ENCODE measurements at regions not wholly inside any gene's neighbourhood (a gene's known extent, or its start where the extent isn't known, plus 50 kb on each side); places are given as distances from the start of the nearest gene placed in this dataset.

- TF ChIP-seq ATF3 (IDR thresholded peaks at IDR 0.05) (no peak), CBX3 (IDR thresholded peaks at IDR 0.05; ENCODE audit: low read depth) (peak; percentile 86; the same call in 1 of the 2 replicates), ZFX (IDR thresholded peaks at IDR 0.05) (peak; percentile 31; the same call in 1 of the 2 replicates), TCF7L2 (IDR thresholded peaks at IDR 0.05; ENCODE audit: borderline replicate concordance, extremely low read depth, insufficient read depth, insufficient read length) (no peak), ELF1 (IDR thresholded peaks at IDR 0.05; ENCODE audit: borderline replicate concordance, low read depth) (no peak), EZH2 (IDR thresholded peaks at IDR 0.05) (no peak), JUND (IDR thresholded peaks at IDR 0.05) (peak; percentile 82), MAX (IDR thresholded peaks at IDR 0.05) (peak; percentile 80), CEBPB (IDR thresholded peaks at IDR 0.05; ENCODE audit: low read depth) (no peak), SP1 (IDR thresholded peaks at IDR 0.05; ENCODE audit: low read depth) (peak; percentile 71; the same call in 1 of the 2 replicates), RAD21 (IDR thresholded peaks at IDR 0.05; ENCODE audit: low read depth) (no peak), POLR2AphosphoS5 (IDR thresholded peaks at IDR 0.05; ENCODE audit: low read depth, low read length) (no peak), EGR1 (IDR thresholded peaks at IDR 0.05; ENCODE audit: low read depth) (peak; percentile 92), SRF (IDR thresholded peaks at IDR 0.05; ENCODE audit: low read depth) (no peak), SIN3A (IDR thresholded peaks at IDR 0.05; ENCODE audit: low read depth) (peak; percentile 67; the same call in 1 of the 2 replicates)
Observed at GRCh38 chr9:108552459-108553040, 303.2 kb downstream of the ACTL7B start (continued).

- BruUV-seq (replicated peaks) = no TSS peak
- peak overlapping the region; percentile 15; the same call in 1 of the 2 replicates for H3K27ac ChIP-seq (ENCODE audit: low read depth, low read length)
- TF ChIP-seq ZNF274 (IDR thresholded peaks at IDR 0.05; ENCODE audit: low read depth, low read length) (no peak), EZH2 (IDR thresholded peaks at IDR 0.05) (no peak), JUND (IDR thresholded peaks at IDR 0.05) (peak; percentile 92), CTCF (IDR thresholded peaks at IDR 0.05 in 2 of 3, conservative IDR thresholded peaks at IDR 0.05 in 1 of 3; ENCODE audit: borderline replicate concordance in 1 of 3, insufficient read depth in 1 of 3, low read depth in 2 of 3, low read length in 2 of 3) (no peak), POLR2A (IDR thresholded peaks at IDR 0.05; ENCODE audit: borderline replicate concordance, extremely low read depth, insufficient read depth, insufficient read length) (no peak), SP1 (IDR thresholded peaks at IDR 0.05; ENCODE audit: low read depth) (peak; percentile 89), CBX3 (IDR thresholded peaks at IDR 0.05; ENCODE audit: low read depth) (no peak), FOSL1 (IDR thresholded peaks at IDR 0.05; ENCODE audit: low read depth) (peak; percentile 95), RAD21 (IDR thresholded peaks at IDR 0.05; ENCODE audit: low read depth) (peak; percentile 38), CEBPB (IDR thresholded peaks at IDR 0.05; ENCODE audit: low read depth) (peak; percentile 91), MAX (IDR thresholded peaks at IDR 0.05) (peak; percentile 65; the same call in 1 of the 2 replicates)
Observed at GRCh38 chr9:108551030-108551841, 304.6 kb downstream of the ACTL7B start.

More at GRCh38 chr9:108551030-108551841, 304.6 kb downstream of the ACTL7B start:
- CTCF ChIA-PET = interaction anchor here (1.0 to 2.2 kb wide), 3 partner anchors 15 to 1126 kb away, joined by 4 to 6 read pairs (median 5); no protein-coding TSS in a partner anchor
- Histone ChIP-seq H3K36me3 (ENCODE audit: control insufficient read depth in 1 of 2, insufficient read depth in 2 of 2, low read length in 2 of 2) (no peaks in the 10 kb centered on the region), H3K9ac (ENCODE audit: low read length) (peak overlapping the region; percentile 27; the same call in 1 of the 2 replicates), H3K27me3 (ENCODE audit: insufficient read depth, low read length) (no peaks in the 10 kb centered on the region), H4K20me1 (ENCODE audit: insufficient read depth) (no peaks in the 10 kb centered on the region), H3K9me3 (ENCODE audit: control insufficient read depth in 1 of 2, insufficient read depth in 1 of 2, low read depth in 1 of 2, low read length in 2 of 2) (no peaks in the 10 kb centered on the region), H3K79me2 (ENCODE audit: insufficient read depth, low read length) (no peaks in the 10 kb centered on the region), H3K4me1 (ENCODE audit: control insufficient read depth in 1 of 2, insufficient read depth in 2 of 2, low read length in 2 of 2) (peaks cover 26 to 53% of the 10 kb centered on the region in 2 experiments), H3K4me2 (ENCODE audit: low read length) (peak overlapping the region; percentile 88), H3K9me2 (ENCODE audit: insufficient read depth) (no peaks in the 10 kb centered on the region), H2AFZ (ENCODE audit: low read depth, low read length, poor library complexity, severe bottlenecking) (peak overlapping the region; percentile 72), H3K4me3 (replicated peaks in 1 of 2; ENCODE audit: low read depth in 1 of 2, low read length in 2 of 2) (peak overlapping the region; percentile 10 to 49)
- POLR2A ChIA-PET = no interaction called here
- ATAC-seq (peak; percentile 78), DNase-seq (ENCODE audit: low read depth, low spot score) (peak; percentile 62)
- intact Hi-C loops (cut with micrococcal nuclease) = loop anchor here (5.0 kb wide), 2 partner anchors 79 to 1069 kb away; no protein-coding TSS in a partner anchor
- RAD21 ChIA-PET (ENCODE audit: low non-redundant PET in 1 of 2, low total read pairs in 2 of 2, uncharacterized antibody in 2 of 2, unreplicated experiment in 2 of 2) = no interaction called here

Measured in HCT116 (cell line).